C4-2B (cell line): ENCODE measurements at regions not wholly inside any gene's neighbourhood (a gene's known extent, or its start where the extent isn't known, plus 50 kb on each side); places are given as distances from the start of the nearest gene placed in this dataset.

Experiments
- H3K27ac ChIP-seq: fragments of 450-650 bp; 2 replicates; pipeline ENCODE4 v1.5.1; 2017
- CTCF ChIP-seq: fragments of 450-650 bp; conservative IDR thresholded peaks from 2 replicates; pipeline ENCODE4 v1.5.1; 2017; ENCODE audit warnings: mild to moderate bottlenecking
- ZFX ChIP-seq: fragments of 450-650 bp; IDR thresholded peaks from 2 replicates; pipeline ENCODE4 v1.6.1; 2017

- no peak overlapping the region for H3K27ac ChIP-seq
- TF ChIP-seq ZFX = no peak
- no peak for TF ChIP-seq CTCF
Observed at GRCh38 chr5:2550509-2550908, 201.0 kb downstream of the IRX2 start.

- TF ChIP-seq CTCF = no peak
- TF ChIP-seq ZFX = no peak
- H3K27ac ChIP-seq = peak overlapping the region; percentile 51
Observed at GRCh38 chr5:2549900-2550299, 201.6 kb downstream of the IRX2 start.

- H3K27ac ChIP-seq = peak overlapping the region; percentile 51
- TF ChIP-seq ZFX (no peak), CTCF (no peak)
Observed at GRCh38 chr5:2549354-2549753, 202.1 kb downstream of the IRX2 start.

GRCh38 chr5:2546938-2547337 lies 204.5 kb downstream of the IRX2 start:
- no peak overlapping the region for H3K27ac ChIP-seq
- TF ChIP-seq ZFX (no peak), CTCF (no peak)

GRCh38 chr5:2544003-2544402 lies 207.5 kb downstream of the IRX2 start:
- TF ChIP-seq CTCF = no peak
- TF ChIP-seq ZFX = no peak
- H3K27ac ChIP-seq = no peak overlapping the region

- TF ChIP-seq ZFX (no peak), CTCF (no peak)
- H3K27ac ChIP-seq = no peak overlapping the region
Observed at GRCh38 chr5:2542821-2543220, 208.7 kb downstream of the IRX2 start.

- TF ChIP-seq ZFX = no peak
- no peak for TF ChIP-seq CTCF
- H3K27ac ChIP-seq = no peak overlapping the region
Observed at GRCh38 chr5:2542026-2542425, 209.5 kb downstream of the IRX2 start.

- no peak overlapping the region for H3K27ac ChIP-seq
- TF ChIP-seq ZFX = no peak
- no peak for TF ChIP-seq CTCF
Observed at GRCh38 chr5:2538169-2538568, 213.3 kb downstream of the IRX2 start.
